Left ventricle myocardium inferior (tissue), 1 donor: ENCODE measurements at regions not wholly inside any gene's neighbourhood (a gene's known extent, or its start where the extent isn't known, plus 50 kb on each side); places are given as distances from the start of the nearest gene placed in this dataset.

Experiments
- DNase-seq: peaks from one replicate; pipeline ENCODE4 v3.0.0-alpha.2; 2020
- H3K27ac ChIP-seq: fragments of 200-600 bp; replicated peaks from 2 replicates; pipeline ENCODE4 v1.8.0; 2021
- H3K27me3 ChIP-seq: fragments of 200-600 bp; 2 replicates; pipeline ENCODE4 v1.8.0; 2021; ENCODE audit warnings: low read depth
- H3K36me3 ChIP-seq: fragments of 200-600 bp; 2 replicates; pipeline ENCODE4 v1.8.0; 2021
- H3K4me1 ChIP-seq: fragments of 200-600 bp; 2 replicates; pipeline ENCODE4 v1.8.0; 2021
- H3K4me3 ChIP-seq: fragments of 200-600 bp; 2 replicates; pipeline ENCODE4 v1.8.0; 2021; ENCODE audit warnings: mild to moderate bottlenecking, moderate library complexity
- H3K9me3 ChIP-seq: fragments of 200-600 bp; replicated peaks from 2 replicates; pipeline ENCODE4 v1.8.0; 2021
- intact Hi-C: fragments of 100-400 bp; cut with micrococcal nuclease; formaldehyde crosslinking; loops from one replicate; pipeline ENCODE4 v1.11.0; 2022
- TF ChIP-seq, protein P1 (sequence below): fragments of 200-600 bp; IDR thresholded peaks from 2 replicates; pipeline ENCODE4 v1.8.0; 2021; ENCODE audit warnings: antibody characterized with exemption, mild to moderate bottlenecking, borderline replicate concordance
- donor health status: DM: no; HTN: yes; CAD: no; lungs with severe emphysema.

DNA sequence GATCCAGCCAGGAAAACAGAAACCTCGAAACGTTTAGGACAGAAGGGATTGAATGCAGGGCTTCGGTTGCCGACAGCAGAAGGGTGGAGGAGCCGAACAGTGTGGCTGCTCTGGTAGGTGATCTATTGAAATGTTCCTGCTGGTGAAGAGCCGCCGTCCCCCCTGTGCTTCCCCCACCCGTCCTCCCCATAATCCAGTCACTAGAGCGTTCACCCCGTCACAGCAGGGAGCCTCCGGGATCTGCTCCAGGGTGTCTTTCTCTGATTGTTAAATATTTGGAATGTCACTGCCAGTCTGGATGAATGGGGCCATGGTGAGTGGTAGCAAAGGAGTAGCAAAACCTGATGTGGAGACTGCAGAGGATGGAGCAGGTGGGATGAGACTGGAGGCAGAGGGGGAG lies 255.1 kb upstream of the CSF3R start:
- Histone ChIP-seq H3K4me1 (no peaks in the 10 kb centered on the region), H3K4me3 (no peak overlapping the region), H3K36me3 (no peaks in the 10 kb centered on the region), H3K27me3 (peaks cover 94% of the 10 kb centered on the region), H3K27ac (no peak overlapping the region), H3K9me3 (peaks cover 11% of the 10 kb centered on the region)
- DNase-seq: no peak
- TF ChIP-seq, protein P1, sequence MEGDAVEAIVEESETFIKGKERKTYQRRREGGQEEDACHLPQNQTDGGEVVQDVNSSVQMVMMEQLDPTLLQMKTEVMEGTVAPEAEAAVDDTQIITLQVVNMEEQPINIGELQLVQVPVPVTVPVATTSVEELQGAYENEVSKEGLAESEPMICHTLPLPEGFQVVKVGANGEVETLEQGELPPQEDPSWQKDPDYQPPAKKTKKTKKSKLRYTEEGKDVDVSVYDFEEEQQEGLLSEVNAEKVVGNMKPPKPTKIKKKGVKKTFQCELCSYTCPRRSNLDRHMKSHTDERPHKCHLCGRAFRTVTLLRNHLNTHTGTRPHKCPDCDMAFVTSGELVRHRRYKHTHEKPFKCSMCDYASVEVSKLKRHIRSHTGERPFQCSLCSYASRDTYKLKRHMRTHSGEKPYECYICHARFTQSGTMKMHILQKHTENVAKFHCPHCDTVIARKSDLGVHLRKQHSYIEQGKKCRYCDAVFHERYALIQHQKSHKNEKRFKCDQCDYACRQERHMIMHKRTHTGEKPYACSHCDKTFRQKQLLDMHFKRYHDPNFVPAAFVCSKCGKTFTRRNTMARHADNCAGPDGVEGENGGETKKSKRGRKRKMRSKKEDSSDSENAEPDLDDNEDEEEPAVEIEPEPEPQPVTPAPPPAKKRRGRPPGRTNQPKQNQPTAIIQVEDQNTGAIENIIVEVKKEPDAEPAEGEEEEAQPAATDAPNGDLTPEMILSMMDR: no peak
- intact Hi-C loops: no loop called here

DNA sequence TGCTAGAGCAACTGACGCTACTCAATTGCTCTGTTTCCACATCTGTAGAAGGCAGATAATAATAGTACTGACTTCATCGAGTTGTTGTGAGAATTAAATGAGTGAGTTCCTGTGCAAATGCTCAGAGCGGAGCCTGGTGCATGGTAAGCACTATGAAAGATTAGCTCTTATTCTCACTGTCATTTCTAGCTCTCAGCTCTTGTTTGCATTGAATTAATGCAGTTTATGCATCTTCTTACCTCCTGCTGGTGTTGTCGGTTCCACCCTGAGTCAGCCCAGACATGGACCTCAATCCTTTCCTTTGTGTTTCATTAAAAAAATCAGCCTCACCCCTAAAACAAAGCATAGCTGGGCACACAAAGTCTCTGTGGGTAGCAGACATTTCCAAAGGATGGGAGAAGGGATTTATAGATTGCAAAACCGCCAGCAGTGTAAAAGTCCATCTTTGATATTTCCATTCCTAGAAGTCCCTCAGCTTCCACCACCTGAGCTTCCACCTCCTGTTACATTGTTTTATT lies 254.4 kb upstream of the CSF3R start:
- H3K4me1 ChIP-seq: no peaks in the 10 kb centered on the region
- H3K4me3 ChIP-seq: no peak overlapping the region
- no peak for DNase-seq
- peaks cover 11% of the 10 kb centered on the region for H3K9me3 ChIP-seq
- peaks cover 100% of the 10 kb centered on the region for H3K27me3 ChIP-seq
- no peak overlapping the region for H3K27ac ChIP-seq
- H3K36me3 ChIP-seq: no peaks in the 10 kb centered on the region
- TF ChIP-seq, protein P1: no peak
- intact Hi-C loops: no loop called here

DNA sequence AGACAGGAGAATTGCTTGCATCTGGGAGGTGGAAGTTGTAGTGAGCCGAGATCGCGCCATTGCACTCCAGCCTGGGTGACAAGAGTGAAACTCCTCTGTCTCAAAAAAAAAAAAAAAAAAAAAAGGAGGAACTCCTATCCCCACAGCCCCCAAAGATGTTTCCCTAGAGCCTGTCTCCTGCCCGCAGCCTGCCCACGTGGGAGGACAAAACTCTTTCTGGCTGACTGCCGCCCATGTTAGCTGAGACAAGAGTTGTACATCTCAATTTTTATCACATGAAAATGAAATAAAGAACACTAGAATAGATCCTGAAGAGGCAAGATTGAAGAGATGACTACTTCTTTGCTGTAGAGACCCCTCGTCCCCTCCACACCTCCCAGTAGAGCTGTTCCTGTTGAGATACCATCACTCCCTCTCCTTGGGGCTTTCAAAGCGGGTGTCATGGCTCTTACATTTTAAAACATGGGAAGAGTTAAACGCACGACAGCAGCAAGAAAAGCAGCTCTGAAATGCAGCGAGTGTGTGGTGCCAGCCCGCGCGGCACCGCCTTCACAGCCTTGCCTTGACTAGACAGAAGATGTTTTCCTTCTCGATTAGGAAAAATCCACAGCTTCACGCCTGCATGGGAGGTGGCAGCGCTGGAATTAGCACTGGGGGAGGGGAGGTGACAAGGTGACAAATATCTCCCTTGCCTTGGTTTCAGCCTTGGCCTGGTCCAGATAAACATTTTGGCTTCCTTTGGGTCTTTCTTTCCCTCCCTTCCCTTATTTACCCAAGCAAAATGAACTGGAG lies 253.4 kb upstream of the CSF3R start:
- Histone ChIP-seq H3K9me3 (peaks cover 5% of the 10 kb centered on the region), H3K27me3 (peaks cover 100% of the 10 kb centered on the region), H3K36me3 (no peaks in the 10 kb centered on the region), H3K27ac (no peak overlapping the region), H3K4me3 (no peak overlapping the region), H3K4me1 (no peaks in the 10 kb centered on the region)
- TF ChIP-seq, protein P1: no peak
- intact Hi-C loops: no loop called here
- DNase-seq: no peak

DNA sequence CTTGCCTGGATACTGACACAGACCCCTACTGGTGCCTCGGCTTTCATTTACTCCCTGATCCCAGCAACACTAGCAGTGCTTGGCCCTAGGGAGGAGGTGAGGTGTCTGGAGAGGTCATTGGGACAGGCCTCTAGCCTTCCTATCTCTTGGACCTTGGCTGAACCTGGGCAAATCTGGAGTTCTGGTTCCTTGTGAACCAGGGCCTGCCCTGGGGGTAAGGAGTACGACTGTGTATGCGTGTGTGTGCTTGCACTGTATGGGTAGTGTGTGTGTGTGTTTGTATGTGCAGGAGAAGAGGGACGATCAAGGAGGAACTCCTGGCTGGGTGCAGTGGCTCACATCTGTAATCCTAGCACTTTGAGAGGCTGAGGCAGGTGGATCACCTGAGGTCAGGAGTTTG lies 252.7 kb upstream of the CSF3R start:
- H3K27me3 ChIP-seq: peaks cover 100% of the 10 kb centered on the region
- H3K4me3 ChIP-seq: no peak overlapping the region
- no peak for DNase-seq
- TF ChIP-seq, protein P1: no peak
- intact Hi-C loops: no loop called here
- H3K36me3 ChIP-seq: no peaks in the 10 kb centered on the region
- no peaks in the 10 kb centered on the region for H3K9me3 ChIP-seq
- H3K27ac ChIP-seq: no peak overlapping the region
- no peaks in the 10 kb centered on the region for H3K4me1 ChIP-seq

GRCh38 chr1:36734356-36734755 lies 251.6 kb upstream of the CSF3R start:
- DNase-seq: no peak
- peaks cover 100% of the 10 kb centered on the region for H3K27me3 ChIP-seq
- no peaks in the 10 kb centered on the region for H3K36me3 ChIP-seq
- intact Hi-C loops: no loop called here
- H3K9me3 ChIP-seq: no peaks in the 10 kb centered on the region
- TF ChIP-seq, protein P1: no peak
- no peak overlapping the region for H3K27ac ChIP-seq
- H3K4me3 ChIP-seq: no peak overlapping the region
- H3K4me1 ChIP-seq: no peaks in the 10 kb centered on the region
